HepG2 (cell line): ENCODE measurements at regions not wholly inside any gene's neighbourhood (a gene's known extent, or its start where the extent isn't known, plus 50 kb on each side); places are given as distances from the start of the nearest gene placed in this dataset.

ENCODE experiments used
- ATF1 ChIP-seq: IDR thresholded peaks from 2 replicates; pipeline ENCODE4 v1.6.1; 2016; ENCODE audit warnings: mild to moderate bottlenecking, control low read depth
- HNRNPLL ChIP-seq: fragments of 200-400 bp; formaldehyde crosslinking; IDR thresholded peaks from 2 replicates; pipeline ENCODE4 v1.6.1; 2017; ENCODE audit warnings: mild to moderate bottlenecking, low read depth, low read length; ENCODE audit not compliant: poor library complexity, severe bottlenecking
- IKZF1 ChIP-seq: fragments of 450-650 bp; IDR thresholded peaks from 2 replicates; pipeline ENCODE4 v1.7.1; 2016
- KAT2B ChIP-seq: fragments of 150-350 bp; IDR thresholded peaks from 2 replicates; pipeline ENCODE4 v1.6.1; 2014; ENCODE audit warnings: low read depth, low read length, borderline replicate concordance
- KAT8 ChIP-seq: IDR thresholded peaks from 2 replicates; pipeline ENCODE4 v1.6.1; 2016; ENCODE audit warnings: missing genetic modification reagents, missing compliant biosample characterization
- PHF21A ChIP-seq: sonication (generic); formaldehyde crosslinking; IDR thresholded peaks from 2 replicates; pipeline ENCODE4 v1.5.0; 2020; ENCODE audit warnings: mild to moderate bottlenecking, missing genetic modification reagents
- POLR2AphosphoS5 ChIP-seq: IDR thresholded peaks from 2 replicates; pipeline ENCODE4 v1.6.1; 2012; ENCODE audit warnings: low read depth, low read length
- REXO4 ChIP-seq: sonication (generic); formaldehyde crosslinking; IDR thresholded peaks from 2 replicates; pipeline ENCODE4 v1.8.0; 2022; ENCODE audit warnings: missing genetic modification reagents, mild to moderate bottlenecking, borderline replicate concordance
- RFXAP ChIP-seq: sonication (generic); formaldehyde crosslinking; IDR thresholded peaks from 2 replicates; pipeline ENCODE4 v1.4.0; 2020; ENCODE audit warnings: missing genetic modification reagents, borderline replicate concordance
- SMYD3 ChIP-seq: sonication (generic); formaldehyde crosslinking; IDR thresholded peaks from 2 replicates; pipeline ENCODE4 v1.8.1; 2023; ENCODE audit warnings: mild to moderate bottlenecking, missing genetic modification reagents
- TEAD3 ChIP-seq: optimal IDR thresholded peaks from 2 replicates; pipeline ENCODE3; 2016; ENCODE audit warnings: borderline replicate concordance
- ZNF234 ChIP-seq: sonication (generic); formaldehyde crosslinking; conservative IDR thresholded peaks from 2 replicates; pipeline ENCODE4 v1.5.1; 2020; ENCODE audit warnings: mild to moderate bottlenecking, missing genetic modification reagents
- ZNF33B ChIP-seq: sonication (generic); formaldehyde crosslinking; IDR thresholded peaks from 2 replicates; pipeline ENCODE4 v1.5.1; 2020; ENCODE audit warnings: mild to moderate bottlenecking, missing genetic modification reagents
- ZNF430 ChIP-seq: sonication (generic); formaldehyde crosslinking; IDR thresholded peaks from 2 replicates; pipeline ENCODE4 v1.9.0; 2021; ENCODE audit warnings: mild to moderate bottlenecking, missing genetic modification reagents
- ZNF629 ChIP-seq: sonication (generic); formaldehyde crosslinking; conservative IDR thresholded peaks from 2 replicates; pipeline ENCODE4 v1.5.0; 2020; ENCODE audit warnings: missing genetic modification reagents
- ZNF644 ChIP-seq: IDR thresholded peaks from 2 replicates; pipeline ENCODE4 v1.6.1; 2016; ENCODE audit warnings: low read depth
- ZSCAN12 ChIP-seq: sonication (generic); formaldehyde crosslinking; IDR thresholded peaks from 2 replicates; pipeline ENCODE4 v1.9.0; 2021; ENCODE audit warnings: mild to moderate bottlenecking, missing genetic modification reagents
- TF ChIP-seq, protein P1 (sequence below): IDR thresholded peaks from 2 replicates; pipeline ENCODE4 v1.6.1; 2016; ENCODE audit warnings: low read depth, control low read depth
- TF ChIP-seq, protein P2 (sequence below): sonication (generic); formaldehyde crosslinking; IDR thresholded peaks from 2 replicates; pipeline ENCODE4 v1.4.0; 2020; ENCODE audit warnings: missing genetic modification reagents, mild to moderate bottlenecking, borderline replicate concordance
- TF ChIP-seq, protein P3 (sequence below): sonication (generic); formaldehyde crosslinking; IDR thresholded peaks from 2 replicates; pipeline ENCODE4 v1.4.0; 2020; ENCODE audit warnings: missing genetic modification reagents
- TF ChIP-seq, protein P4 (sequence below): sonication (generic); formaldehyde crosslinking; IDR thresholded peaks from 2 replicates; pipeline ENCODE4 v1.8.0; 2022; ENCODE audit warnings: missing genetic modification reagents, mild to moderate bottlenecking, borderline replicate concordance
- TF ChIP-seq, protein P5 (sequence below): sonication (generic); formaldehyde crosslinking; IDR thresholded peaks from 2 replicates; pipeline ENCODE4 v1.4.0; 2020; ENCODE audit warnings: mild to moderate bottlenecking, missing genetic modification reagents

DNA sequence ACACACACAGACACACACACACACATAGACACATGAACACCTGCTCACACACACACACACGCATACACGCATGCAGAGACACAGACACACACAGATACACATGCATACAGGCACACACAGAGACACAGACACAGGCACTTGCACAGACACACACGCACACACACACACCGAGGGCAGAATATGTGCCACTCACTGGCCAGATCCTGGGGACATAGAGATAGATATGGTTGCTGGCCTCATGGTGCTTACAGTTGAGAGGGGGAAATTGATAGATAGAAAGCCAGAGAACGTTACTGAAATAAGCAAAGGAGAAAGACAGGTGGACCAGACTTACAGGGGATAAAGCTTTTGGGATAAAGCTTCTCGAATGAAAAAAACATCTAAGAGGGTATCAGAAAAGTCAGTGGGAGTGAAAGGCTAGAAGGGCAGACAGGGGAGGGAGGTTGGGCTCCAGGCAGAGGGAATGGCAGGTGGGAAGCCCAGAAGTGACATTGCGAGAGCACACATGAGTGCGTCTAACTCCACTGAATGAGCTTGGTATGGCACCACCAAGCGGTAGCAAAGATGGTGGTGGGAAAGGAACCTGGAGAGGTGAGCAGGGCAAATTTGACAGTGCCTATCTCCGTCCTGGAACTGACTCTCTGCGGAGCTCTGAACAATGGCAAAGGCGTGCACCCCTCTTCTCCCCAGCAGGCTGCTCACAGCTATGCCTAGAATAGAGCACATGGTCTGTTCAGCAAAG lies 390.1 kb upstream of the TRIB2 start (continued):
- no peak for TF ChIP-seq RFXAP (CRISPR knock-in tag)
- no peak for TF ChIP-seq ZNF629
- no peak for TF ChIP-seq ZNF430
- TF ChIP-seq REXO4 (CRISPR knock-in tag): no peak
- TF ChIP-seq TEAD3 (CRISPR knock-in tag): peak; percentile 16
- TF ChIP-seq HNRNPLL: no peak
- TF ChIP-seq, protein P1, sequence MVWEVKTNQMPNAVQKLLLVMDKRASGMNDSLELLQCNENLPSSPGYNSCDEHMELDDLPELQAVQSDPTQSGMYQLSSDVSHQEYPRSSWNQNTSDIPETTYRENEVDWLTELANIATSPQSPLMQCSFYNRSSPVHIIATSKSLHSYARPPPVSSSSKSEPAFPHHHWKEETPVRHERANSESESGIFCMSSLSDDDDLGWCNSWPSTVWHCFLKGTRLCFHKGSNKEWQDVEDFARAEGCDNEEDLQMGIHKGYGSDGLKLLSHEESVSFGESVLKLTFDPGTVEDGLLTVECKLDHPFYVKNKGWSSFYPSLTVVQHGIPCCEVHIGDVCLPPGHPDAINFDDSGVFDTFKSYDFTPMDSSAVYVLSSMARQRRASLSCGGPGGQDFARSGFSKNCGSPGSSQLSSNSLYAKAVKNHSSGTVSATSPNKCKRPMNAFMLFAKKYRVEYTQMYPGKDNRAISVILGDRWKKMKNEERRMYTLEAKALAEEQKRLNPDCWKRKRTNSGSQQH: no peak
- TF ChIP-seq SMYD3 (CRISPR knock-in tag): no peak
- TF ChIP-seq PHF21A (CRISPR knock-in tag): no peak
- no peak for TF ChIP-seq ZNF234 (CRISPR knock-in tag)
- no peak for TF ChIP-seq KAT2B
- TF ChIP-seq ATF1 (CRISPR knock-in tag): no peak
- TF ChIP-seq, protein P2, sequence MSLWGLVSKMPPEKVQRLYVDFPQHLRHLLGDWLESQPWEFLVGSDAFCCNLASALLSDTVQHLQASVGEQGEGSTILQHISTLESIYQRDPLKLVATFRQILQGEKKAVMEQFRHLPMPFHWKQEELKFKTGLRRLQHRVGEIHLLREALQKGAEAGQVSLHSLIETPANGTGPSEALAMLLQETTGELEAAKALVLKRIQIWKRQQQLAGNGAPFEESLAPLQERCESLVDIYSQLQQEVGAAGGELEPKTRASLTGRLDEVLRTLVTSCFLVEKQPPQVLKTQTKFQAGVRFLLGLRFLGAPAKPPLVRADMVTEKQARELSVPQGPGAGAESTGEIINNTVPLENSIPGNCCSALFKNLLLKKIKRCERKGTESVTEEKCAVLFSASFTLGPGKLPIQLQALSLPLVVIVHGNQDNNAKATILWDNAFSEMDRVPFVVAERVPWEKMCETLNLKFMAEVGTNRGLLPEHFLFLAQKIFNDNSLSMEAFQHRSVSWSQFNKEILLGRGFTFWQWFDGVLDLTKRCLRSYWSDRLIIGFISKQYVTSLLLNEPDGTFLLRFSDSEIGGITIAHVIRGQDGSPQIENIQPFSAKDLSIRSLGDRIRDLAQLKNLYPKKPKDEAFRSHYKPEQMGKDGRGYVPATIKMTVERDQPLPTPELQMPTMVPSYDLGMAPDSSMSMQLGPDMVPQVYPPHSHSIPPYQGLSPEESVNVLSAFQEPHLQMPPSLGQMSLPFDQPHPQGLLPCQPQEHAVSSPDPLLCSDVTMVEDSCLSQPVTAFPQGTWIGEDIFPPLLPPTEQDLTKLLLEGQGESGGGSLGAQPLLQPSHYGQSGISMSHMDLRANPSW (CRISPR knock-in tag): no peak
- no peak for TF ChIP-seq IKZF1
- TF ChIP-seq, protein P3, sequence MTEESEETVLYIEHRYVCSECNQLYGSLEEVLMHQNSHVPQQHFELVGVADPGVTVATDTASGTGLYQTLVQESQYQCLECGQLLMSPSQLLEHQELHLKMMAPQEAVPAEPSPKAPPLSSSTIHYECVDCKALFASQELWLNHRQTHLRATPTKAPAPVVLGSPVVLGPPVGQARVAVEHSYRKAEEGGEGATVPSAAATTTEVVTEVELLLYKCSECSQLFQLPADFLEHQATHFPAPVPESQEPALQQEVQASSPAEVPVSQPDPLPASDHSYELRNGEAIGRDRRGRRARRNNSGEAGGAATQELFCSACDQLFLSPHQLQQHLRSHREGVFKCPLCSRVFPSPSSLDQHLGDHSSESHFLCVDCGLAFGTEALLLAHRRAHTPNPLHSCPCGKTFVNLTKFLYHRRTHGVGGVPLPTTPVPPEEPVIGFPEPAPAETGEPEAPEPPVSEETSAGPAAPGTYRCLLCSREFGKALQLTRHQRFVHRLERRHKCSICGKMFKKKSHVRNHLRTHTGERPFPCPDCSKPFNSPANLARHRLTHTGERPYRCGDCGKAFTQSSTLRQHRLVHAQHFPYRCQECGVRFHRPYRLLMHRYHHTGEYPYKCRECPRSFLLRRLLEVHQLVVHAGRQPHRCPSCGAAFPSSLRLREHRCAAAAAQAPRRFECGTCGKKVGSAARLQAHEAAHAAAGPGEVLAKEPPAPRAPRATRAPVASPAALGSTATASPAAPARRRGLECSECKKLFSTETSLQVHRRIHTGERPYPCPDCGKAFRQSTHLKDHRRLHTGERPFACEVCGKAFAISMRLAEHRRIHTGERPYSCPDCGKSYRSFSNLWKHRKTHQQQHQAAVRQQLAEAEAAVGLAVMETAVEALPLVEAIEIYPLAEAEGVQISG (CRISPR knock-in tag): 0 out of 2 replicates have a peak, but pooled peaks have one; percentile 42
- TF ChIP-seq KAT8 (CRISPR knock-in tag): no peak
- no peak for TF ChIP-seq ZSCAN12 (CRISPR knock-in tag)
- no peak for TF ChIP-seq ZNF33B (CRISPR knock-in tag)
- TF ChIP-seq, protein P4, sequence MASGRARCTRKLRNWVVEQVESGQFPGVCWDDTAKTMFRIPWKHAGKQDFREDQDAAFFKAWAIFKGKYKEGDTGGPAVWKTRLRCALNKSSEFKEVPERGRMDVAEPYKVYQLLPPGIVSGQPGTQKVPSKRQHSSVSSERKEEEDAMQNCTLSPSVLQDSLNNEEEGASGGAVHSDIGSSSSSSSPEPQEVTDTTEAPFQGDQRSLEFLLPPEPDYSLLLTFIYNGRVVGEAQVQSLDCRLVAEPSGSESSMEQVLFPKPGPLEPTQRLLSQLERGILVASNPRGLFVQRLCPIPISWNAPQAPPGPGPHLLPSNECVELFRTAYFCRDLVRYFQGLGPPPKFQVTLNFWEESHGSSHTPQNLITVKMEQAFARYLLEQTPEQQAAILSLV (CRISPR knock-in tag): no peak
- TF ChIP-seq, protein P5, sequence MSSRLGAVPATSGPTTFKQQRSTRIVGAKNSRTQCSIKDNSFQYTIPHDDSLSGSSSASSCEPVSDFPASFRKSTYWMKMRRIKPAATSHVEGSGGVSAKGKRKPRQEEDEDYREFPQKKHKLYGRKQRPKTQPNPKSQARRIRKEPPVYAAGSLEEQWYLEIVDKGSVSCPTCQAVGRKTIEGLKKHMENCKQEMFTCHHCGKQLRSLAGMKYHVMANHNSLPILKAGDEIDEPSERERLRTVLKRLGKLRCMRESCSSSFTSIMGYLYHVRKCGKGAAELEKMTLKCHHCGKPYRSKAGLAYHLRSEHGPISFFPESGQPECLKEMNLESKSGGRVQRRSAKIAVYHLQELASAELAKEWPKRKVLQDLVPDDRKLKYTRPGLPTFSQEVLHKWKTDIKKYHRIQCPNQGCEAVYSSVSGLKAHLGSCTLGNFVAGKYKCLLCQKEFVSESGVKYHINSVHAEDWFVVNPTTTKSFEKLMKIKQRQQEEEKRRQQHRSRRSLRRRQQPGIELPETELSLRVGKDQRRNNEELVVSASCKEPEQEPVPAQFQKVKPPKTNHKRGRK (CRISPR knock-in tag): no peak
- 0 out of 2 replicates have a peak, but pooled peaks have one; percentile 54 for TF ChIP-seq ZNF644 (CRISPR knock-in tag)
- no peak for TF ChIP-seq POLR2AphosphoS5
